Trophoblast cell (in vitro differentiated cells and primary cell): ENCODE measurements at regions not wholly inside any gene's neighbourhood (a gene's known extent, or its start where the extent isn't known, plus 50 kb on each side); places are given as distances from the start of the nearest gene placed in this dataset.

Experiments used
- DNase-seq, 2 donors: peaks; one replicate each; pipeline ENCODE4 v3.0.0-alpha.2; 2016
- H2AFZ ChIP-seq: 2 replicates; pipeline ENCODE4 v1.6.1; 2013; ENCODE audit warnings: low read length, moderate library complexity, mild to moderate bottlenecking; ENCODE audit not compliant: insufficient read depth, poor library complexity
- H2AK5ac ChIP-seq: 2 replicates; pipeline ENCODE4 v1.6.1; 2013; ENCODE audit warnings: mild to moderate bottlenecking, low read length
- H2BK120ac ChIP-seq: 2 replicates; pipeline ENCODE4 v1.6.1; 2013; ENCODE audit warnings: low read length, mild to moderate bottlenecking, moderate library complexity; ENCODE audit not compliant: insufficient read depth, poor library complexity
- H2BK12ac ChIP-seq: 2 replicates; pipeline ENCODE4 v1.6.1; 2013; ENCODE audit warnings: mild to moderate bottlenecking, low read length, moderate library complexity
- H2BK5ac ChIP-seq: 2 replicates; pipeline ENCODE4 v1.6.1; 2013; ENCODE audit warnings: low read length, low read depth, moderate library complexity, mild to moderate bottlenecking; ENCODE audit not compliant: poor library complexity
- H3K14ac ChIP-seq: 2 replicates; pipeline ENCODE4 v1.6.1; 2013; ENCODE audit warnings: mild to moderate bottlenecking, low read length
- H3K18ac ChIP-seq: 2 replicates; pipeline ENCODE4 v1.6.1; 2013; ENCODE audit warnings: mild to moderate bottlenecking, low read length
- H3K23ac ChIP-seq: 2 replicates; pipeline ENCODE4 v1.6.1; 2013; ENCODE audit warnings: low read length
- H3K27ac ChIP-seq: 2 replicates; pipeline ENCODE4 v1.5.1; 2013; ENCODE audit warnings: low read depth, mild to moderate bottlenecking, inconsistent platforms, low read length, moderate library complexity
- H3K27me3 ChIP-seq: 2 replicates; pipeline ENCODE4 v1.6.1; 2013; ENCODE audit warnings: inconsistent platforms, mild to moderate bottlenecking, low read length, moderate library complexity; ENCODE audit not compliant: insufficient read depth
- H3K36me3 ChIP-seq, 2 experiments: 1 replicate in 1 of 2; 2 replicates in 1 of 2; pipeline ENCODE4 v1.6.1; 2013; ENCODE audit warnings: low read length in 2 of 2, mild to moderate bottlenecking in 2 of 2, moderate library complexity in 1 of 2; ENCODE audit not compliant: insufficient read depth in 2 of 2, control insufficient read depth in 1 of 2
- H3K4ac ChIP-seq: 2 replicates; pipeline ENCODE4 v1.6.1; 2013; ENCODE audit warnings: low read depth, mild to moderate bottlenecking, low read length, moderate library complexity
- H3K4me1 ChIP-seq, 2 experiments: 1 replicate in 1 of 2; 2 replicates in 1 of 2; pipeline ENCODE4 v1.6.1; 2013; ENCODE audit warnings: low read length in 2 of 2, mild to moderate bottlenecking in 2 of 2, moderate library complexity in 1 of 2; ENCODE audit not compliant: insufficient read depth in 2 of 2, control insufficient read depth in 1 of 2
- H3K4me2 ChIP-seq: 2 replicates; pipeline ENCODE4 v1.6.1; 2013; ENCODE audit warnings: inconsistent platforms, mild to moderate bottlenecking, low read length, moderate library complexity
- H3K4me3 ChIP-seq: 2 replicates; pipeline ENCODE4 v1.5.1; 2013; ENCODE audit warnings: mild to moderate bottlenecking, low read depth, low read length, inconsistent platforms
- H3K79me1 ChIP-seq: one replicate; pipeline ENCODE4 v1.6.1; 2013; ENCODE audit warnings: low read length
- H3K79me2 ChIP-seq: 2 replicates; pipeline ENCODE4 v1.6.1; 2013; ENCODE audit warnings: low read length, mild to moderate bottlenecking; ENCODE audit not compliant: control insufficient read depth, insufficient read depth, poor library complexity
- H3K9ac ChIP-seq: 2 replicates; pipeline ENCODE4 v1.6.1; 2013; ENCODE audit warnings: mild to moderate bottlenecking, low read length
- H3K9me3 ChIP-seq: 2 replicates; pipeline ENCODE4 v1.6.1; 2013; ENCODE audit warnings: low read depth, mild to moderate bottlenecking, control low read depth, inconsistent platforms, low read length; ENCODE audit not compliant: insufficient read depth
- H4K12ac ChIP-seq: 2 replicates; pipeline ENCODE4 v1.6.1; 2013; ENCODE audit warnings: low read depth, mild to moderate bottlenecking, low read length, moderate library complexity
- H4K8ac ChIP-seq: 2 replicates; pipeline ENCODE4 v1.6.1; 2013; ENCODE audit warnings: low read depth, mild to moderate bottlenecking, low read length, moderate library complexity
- H4K91ac ChIP-seq: one replicate; pipeline ENCODE4 v1.6.1; 2013; ENCODE audit warnings: low read depth, mild to moderate bottlenecking, low read length, moderate library complexity
- WGBS: extraction: QIAGEN DNeasy Blood & Tissue Kit; methylation state at CpG from one replicate; pipeline ENCODE4 v1.1.7; 2013; ENCODE audit warnings: missing lambda C conversion rate; ENCODE audit not compliant: insufficient read length, insufficient coverage; ENCODE audit errors: extremely low coverage; 5-methylcytosine and 5-hydroxymethylcytosine counted together

- Histone ChIP-seq H3K4me3 (no peak overlapping the region), H2AFZ (no peak overlapping the region), H3K4me1 (no peaks in the 10 kb centered on the region), H3K4me2 (no peak overlapping the region), H3K79me1 (no peaks in the 10 kb centered on the region), H2AK5ac (no peak overlapping the region), H2BK12ac (no peak overlapping the region), H3K27ac (no peak overlapping the region), H3K9me3 (peaks cover under 1% of the 10 kb centered on the region), H2BK5ac (no peak overlapping the region), H3K14ac (no peak overlapping the region), H3K27me3 (no peaks in the 10 kb centered on the region), H3K36me3 (no peaks in the 10 kb centered on the region), H2BK120ac (no peak overlapping the region), H3K9ac (no peak overlapping the region), H3K79me2 (no peaks in the 10 kb centered on the region), H3K18ac (no peak overlapping the region), H4K91ac (no peak overlapping the region), H4K8ac (no peak overlapping the region), H3K23ac (no peak overlapping the region), H3K4ac (no peak overlapping the region), H4K12ac (no peak overlapping the region)
- no CpG with 5 or more reads among the region's 2 CpGs for WGBS
- DNase-seq, result no peak
These were observed 577.1 kb upstream of the CDH5 start for GRCh38 chr16:65789161-65789945.

- no peak for DNase-seq
- Histone ChIP-seq H3K79me2 (no peaks in the 10 kb centered on the region), H3K23ac (no peak overlapping the region), H3K9me3 (peaks cover 2% of the 10 kb centered on the region), H2BK12ac (no peak overlapping the region), H3K18ac (no peak overlapping the region), H3K14ac (no peak overlapping the region), H4K8ac (no peak overlapping the region), H2BK120ac (no peak overlapping the region), H3K36me3 (no peaks in the 10 kb centered on the region), H3K27me3 (no peaks in the 10 kb centered on the region), H3K4me2 (no peak overlapping the region), H2BK5ac (no peak overlapping the region), H2AFZ (no peak overlapping the region), H3K4ac (no peak overlapping the region), H3K9ac (no peak overlapping the region), H3K4me1 (no peaks in the 10 kb centered on the region), H3K79me1 (no peaks in the 10 kb centered on the region), H4K91ac (no peak overlapping the region), H3K4me3 (no peak overlapping the region), H3K27ac (no peak overlapping the region), H4K12ac (no peak overlapping the region), H2AK5ac (no peak overlapping the region)
- WGBS, result no CpG with 5 or more reads among the region's 4 CpGs
These were observed 577.9 kb upstream of the CDH5 start for GRCh38 chr16:65788434-65789140.

- Histone ChIP-seq H3K18ac (no peak overlapping the region), H3K27me3 (no peaks in the 10 kb centered on the region), H3K79me1 (no peaks in the 10 kb centered on the region), H3K14ac (no peak overlapping the region), H3K4me3 (no peak overlapping the region), H2AK5ac (no peak overlapping the region), H2BK5ac (no peak overlapping the region), H3K9ac (no peak overlapping the region), H2AFZ (no peak overlapping the region), H3K79me2 (no peaks in the 10 kb centered on the region), H4K8ac (no peak overlapping the region), H3K4me1 (no peaks in the 10 kb centered on the region), H3K36me3 (no peaks in the 10 kb centered on the region), H2BK12ac (no peak overlapping the region), H4K12ac (no peak overlapping the region), H3K23ac (no peak overlapping the region), H3K27ac (no peak overlapping the region), H2BK120ac (no peak overlapping the region), H4K91ac (no peak overlapping the region), H3K4ac (no peak overlapping the region), H3K4me2 (no peak overlapping the region), H3K9me3 (peaks cover 2% of the 10 kb centered on the region)
- no CpG with 5 or more reads among the region's 11 CpGs for WGBS
- no peak for DNase-seq
These were observed 578.6 kb upstream of the CDH5 start for GRCh38 chr16:65787921-65788320.

- Histone ChIP-seq H3K9me3 (peaks cover 2% of the 10 kb centered on the region), H4K91ac (no peak overlapping the region), H3K4me3 (no peak overlapping the region), H4K12ac (no peak overlapping the region), H3K4me1 (no peaks in the 10 kb centered on the region), H2AFZ (no peak overlapping the region), H3K14ac (no peak overlapping the region), H2BK5ac (no peak overlapping the region), H3K27me3 (no peaks in the 10 kb centered on the region), H3K36me3 (no peaks in the 10 kb centered on the region), H3K23ac (no peak overlapping the region), H3K4ac (no peak overlapping the region), H3K9ac (no peak overlapping the region), H2BK12ac (no peak overlapping the region), H2AK5ac (no peak overlapping the region), H3K79me2 (no peaks in the 10 kb centered on the region), H3K27ac (no peak overlapping the region), H2BK120ac (no peak overlapping the region), H3K18ac (no peak overlapping the region), H3K79me1 (no peaks in the 10 kb centered on the region), H4K8ac (no peak overlapping the region), H3K4me2 (no peak overlapping the region)
- no peak for DNase-seq
- no CpG with 5 or more reads among the region's 5 CpGs for WGBS
These were observed 579.6 kb upstream of the CDH5 start for GRCh38 chr16:65786916-65787315.
